ENCODE measurements at regions not wholly inside any gene's neighbourhood (a gene's known extent, or its start where the extent isn't known, plus 50 kb on each side); places are given as distances from the start of the nearest gene placed in this dataset.

DNA sequence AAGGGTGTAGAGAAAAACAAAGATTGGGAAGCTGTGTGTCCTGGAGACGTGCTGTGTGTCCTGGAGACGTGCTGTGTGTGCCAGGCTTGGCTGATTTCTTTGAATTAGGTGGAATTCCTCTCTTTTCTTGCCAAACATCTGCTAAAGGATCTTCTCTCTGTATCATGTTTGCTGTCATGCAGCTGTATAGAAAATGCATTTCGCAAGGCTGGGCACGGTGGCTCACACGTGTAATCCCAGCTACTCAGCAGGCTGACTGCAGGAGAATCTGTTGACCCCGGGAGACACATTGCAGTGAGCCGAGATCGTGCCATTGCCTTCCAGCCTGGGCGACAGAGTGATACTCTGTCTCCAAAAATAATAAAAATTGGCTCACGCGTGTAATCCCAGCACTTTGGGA, 187.0 kb downstream of the CRLF2 start:
- TF ChIP-seq, protein P1, sequence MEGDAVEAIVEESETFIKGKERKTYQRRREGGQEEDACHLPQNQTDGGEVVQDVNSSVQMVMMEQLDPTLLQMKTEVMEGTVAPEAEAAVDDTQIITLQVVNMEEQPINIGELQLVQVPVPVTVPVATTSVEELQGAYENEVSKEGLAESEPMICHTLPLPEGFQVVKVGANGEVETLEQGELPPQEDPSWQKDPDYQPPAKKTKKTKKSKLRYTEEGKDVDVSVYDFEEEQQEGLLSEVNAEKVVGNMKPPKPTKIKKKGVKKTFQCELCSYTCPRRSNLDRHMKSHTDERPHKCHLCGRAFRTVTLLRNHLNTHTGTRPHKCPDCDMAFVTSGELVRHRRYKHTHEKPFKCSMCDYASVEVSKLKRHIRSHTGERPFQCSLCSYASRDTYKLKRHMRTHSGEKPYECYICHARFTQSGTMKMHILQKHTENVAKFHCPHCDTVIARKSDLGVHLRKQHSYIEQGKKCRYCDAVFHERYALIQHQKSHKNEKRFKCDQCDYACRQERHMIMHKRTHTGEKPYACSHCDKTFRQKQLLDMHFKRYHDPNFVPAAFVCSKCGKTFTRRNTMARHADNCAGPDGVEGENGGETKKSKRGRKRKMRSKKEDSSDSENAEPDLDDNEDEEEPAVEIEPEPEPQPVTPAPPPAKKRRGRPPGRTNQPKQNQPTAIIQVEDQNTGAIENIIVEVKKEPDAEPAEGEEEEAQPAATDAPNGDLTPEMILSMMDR (IDR thresholded peaks at IDR 0.05): no peak
- TF ChIP-seq POLR2A (IDR thresholded peaks at IDR 0.05): no peak
